Ovary (tissue), 7 donors: ENCODE measurements at regions not wholly inside any gene's neighbourhood (a gene's known extent, or its start where the extent isn't known, plus 50 kb on each side); places are given as distances from the start of the nearest gene placed in this dataset.

Experiments used
- DNase-seq, 5 donors: peaks; one replicate each; pipeline ENCODE4 v3.0.0-alpha.2; 2019 to 2020
- H3K27ac ChIP-seq, 2 donors: fragments of 200-600 bp; one replicate each; pipeline versions ENCODE4 v1.5.1 to v1.8.0; 2019 to 2022
- H3K27me3 ChIP-seq: fragments of 200-600 bp; one replicate; pipeline ENCODE4 v1.8.0; 2022
- H3K36me3 ChIP-seq: fragments of 200-600 bp; sonication (generic); one replicate; pipeline ENCODE4 v1.5.1; 2019
- H3K4me1 ChIP-seq: one replicate; pipeline ENCODE4 v1.8.1; 2013; ENCODE audit warnings: mild to moderate bottlenecking, moderate library complexity; ENCODE audit not compliant: insufficient read depth
- H3K4me3 ChIP-seq: fragments of 200-600 bp; sonication (generic); one replicate; pipeline ENCODE4 v1.5.1; 2017
- H3K9me3 ChIP-seq, 2 donors: fragments of 200-600 bp in 1 of 2; sonication (generic) in 1 of 2; one replicate each; pipeline versions ENCODE4 v1.5.1 to v1.8.1; 2013 to 2019; ENCODE audit warnings: mild to moderate bottlenecking in 1 of 2, moderate library complexity in 1 of 2
- EP300 ChIP-seq: sonication (generic); formaldehyde crosslinking; IDR thresholded peaks from one replicate; pipeline ENCODE4 v1.6.1; 2017; ENCODE audit warnings: antibody characterized with exemption
- POLR2A ChIP-seq: fragments of 450-650 bp; IDR thresholded peaks from one replicate; pipeline ENCODE4 v1.6.1; 2017; ENCODE audit warnings: antibody characterized with exemption, mild to moderate bottlenecking, moderate library complexity
- WGBS, 3 donors: extraction: QIAGEN DNeasy Blood & Tissue Kit in 1 of 3; methylation state at CpG; one replicate each; pipeline versions ENCODE4 v1.1.5 to v1.1.7; 2013 to 2017; 5-methylcytosine and 5-hydroxymethylcytosine counted together
- intact Hi-C, 4 donors: fragments of 100-400 bp; cut with DNase I; formaldehyde crosslinking; loops; one replicate each; pipeline versions ENCODE4 v1.11.0 to v1.15.1; 2022 to 2023
- TF ChIP-seq, protein P1 (sequence below), 3 donors: fragments of 450-650 bp in 2 of 3; fragments of 200-600 bp in 1 of 3; IDR thresholded peaks; one replicate each; pipeline versions ENCODE4 v1.5.1 to v1.8.0; 2016 to 2022; ENCODE audit warnings: antibody characterized with exemption in 3 of 3, mild to moderate bottlenecking in 1 of 3
- donor health status: DM: no; HTN: no; CAD: no; lungs with moderate emphysema.
- donor health status: DM: no; HTN: no; CAD: no.
- donor health status: Bipolar disorder and iron deficiency.
- donor health status: DM: no; HTN: no; CAD: no.
- donor health status: DM: yes; HTN: yes; CAD: no.

DNA sequence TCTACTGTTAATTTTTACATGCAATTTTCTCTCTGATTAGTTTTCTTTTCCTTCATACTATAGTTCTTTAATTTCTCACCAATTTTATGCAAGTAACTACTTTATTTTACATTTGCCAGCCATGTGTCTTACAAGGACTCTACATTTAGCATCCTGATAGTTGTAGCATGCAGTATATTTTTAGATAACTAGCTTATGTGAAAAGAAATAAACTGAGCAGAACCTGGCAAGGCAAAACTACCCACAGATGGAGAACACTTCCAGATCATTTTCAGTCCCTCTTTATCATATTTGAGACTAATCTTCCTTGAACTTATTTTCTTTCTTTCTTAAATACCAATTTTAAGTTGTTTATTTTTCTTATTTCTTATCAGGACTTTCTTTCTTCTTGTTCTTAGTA, 943.6 kb downstream of the LRFN5 start:
- no peaks in the 10 kb centered on the region for H3K4me1 ChIP-seq
- H3K36me3 ChIP-seq, result no peaks in the 10 kb centered on the region
- intact Hi-C loops, result no loop called here
- H3K27ac ChIP-seq, result no peak overlapping the region
- TF ChIP-seq EP300, result no peak
- TF ChIP-seq, protein P1, sequence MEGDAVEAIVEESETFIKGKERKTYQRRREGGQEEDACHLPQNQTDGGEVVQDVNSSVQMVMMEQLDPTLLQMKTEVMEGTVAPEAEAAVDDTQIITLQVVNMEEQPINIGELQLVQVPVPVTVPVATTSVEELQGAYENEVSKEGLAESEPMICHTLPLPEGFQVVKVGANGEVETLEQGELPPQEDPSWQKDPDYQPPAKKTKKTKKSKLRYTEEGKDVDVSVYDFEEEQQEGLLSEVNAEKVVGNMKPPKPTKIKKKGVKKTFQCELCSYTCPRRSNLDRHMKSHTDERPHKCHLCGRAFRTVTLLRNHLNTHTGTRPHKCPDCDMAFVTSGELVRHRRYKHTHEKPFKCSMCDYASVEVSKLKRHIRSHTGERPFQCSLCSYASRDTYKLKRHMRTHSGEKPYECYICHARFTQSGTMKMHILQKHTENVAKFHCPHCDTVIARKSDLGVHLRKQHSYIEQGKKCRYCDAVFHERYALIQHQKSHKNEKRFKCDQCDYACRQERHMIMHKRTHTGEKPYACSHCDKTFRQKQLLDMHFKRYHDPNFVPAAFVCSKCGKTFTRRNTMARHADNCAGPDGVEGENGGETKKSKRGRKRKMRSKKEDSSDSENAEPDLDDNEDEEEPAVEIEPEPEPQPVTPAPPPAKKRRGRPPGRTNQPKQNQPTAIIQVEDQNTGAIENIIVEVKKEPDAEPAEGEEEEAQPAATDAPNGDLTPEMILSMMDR (IDR thresholded peaks at IDR 0.05), result no peak
- H3K27me3 ChIP-seq, result no peaks in the 10 kb centered on the region
- DNase-seq, result no peak
- H3K9me3 ChIP-seq, result no peaks in the 10 kb centered on the region
- H3K4me3 ChIP-seq, result no peak overlapping the region

DNA sequence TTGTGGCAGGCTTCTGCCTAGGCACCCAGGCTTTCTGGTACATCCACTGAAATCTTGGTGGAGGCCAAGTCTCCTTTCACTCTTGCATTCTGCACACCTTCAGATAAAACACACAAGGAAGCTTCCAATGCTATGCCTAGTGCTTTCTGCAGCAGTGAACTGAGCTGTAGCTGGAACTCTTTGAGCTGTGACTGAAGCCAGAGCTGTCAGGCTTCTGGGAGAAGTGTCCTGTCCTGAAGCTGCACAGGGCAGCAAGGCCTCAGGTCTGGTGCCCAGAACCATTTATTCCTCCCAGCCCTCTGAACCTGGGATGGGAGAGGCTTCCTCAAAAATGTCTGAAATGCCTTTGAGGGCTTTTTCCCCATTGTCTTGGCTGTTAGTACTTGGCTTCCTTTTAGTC, 941.7 kb downstream of the LRFN5 start:
- H3K27ac ChIP-seq, result no peak overlapping the region
- no peaks in the 10 kb centered on the region for H3K27me3 ChIP-seq
- H3K36me3 ChIP-seq, result no peaks in the 10 kb centered on the region
- no peak overlapping the region for H3K4me3 ChIP-seq
- H3K4me1 ChIP-seq, result no peaks in the 10 kb centered on the region
- intact Hi-C loops, result no loop called here
- TF ChIP-seq POLR2A (no peak), EP300 (no peak)
- TF ChIP-seq, protein P1 (IDR thresholded peaks at IDR 0.05), result no peak
- no peaks in the 10 kb centered on the region for H3K9me3 ChIP-seq
- no peak for DNase-seq

DNA sequence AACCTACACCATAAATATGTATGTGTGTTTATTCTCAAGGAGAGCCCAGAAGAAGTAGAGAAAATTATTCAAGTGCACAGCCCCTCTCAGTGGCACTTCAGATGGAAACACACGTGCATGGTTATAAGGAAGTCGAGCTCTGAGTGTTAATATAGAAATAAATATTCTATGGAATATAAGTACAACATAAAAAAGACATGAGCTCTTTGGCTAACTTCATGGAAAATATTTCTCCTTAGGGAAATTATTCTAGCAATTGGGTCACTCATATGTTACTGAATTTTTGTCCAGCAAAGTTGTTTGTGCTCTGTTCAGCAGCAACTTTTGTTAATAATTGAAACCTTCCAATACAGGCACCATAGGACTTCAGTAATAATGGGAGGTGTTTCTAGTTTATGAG, 939.0 kb downstream of the LRFN5 start:
- no peaks in the 10 kb centered on the region for H3K4me1 ChIP-seq
- no peak for DNase-seq
- 66 to 82% (median 81%) methylated on average over 2 of the region's 2 CpGs for WGBS, 3 donors
- TF ChIP-seq, protein P1 (IDR thresholded peaks at IDR 0.05), result no peak
- TF ChIP-seq POLR2A, result no peak
- no peak for TF ChIP-seq EP300
- H3K9me3 ChIP-seq, result no peaks in the 10 kb centered on the region
- H3K4me3 ChIP-seq, result no peak overlapping the region
- intact Hi-C loops, result no loop called here
- H3K36me3 ChIP-seq, result no peaks in the 10 kb centered on the region
- no peak overlapping the region for H3K27ac ChIP-seq
- H3K27me3 ChIP-seq, result no peaks in the 10 kb centered on the region

DNA sequence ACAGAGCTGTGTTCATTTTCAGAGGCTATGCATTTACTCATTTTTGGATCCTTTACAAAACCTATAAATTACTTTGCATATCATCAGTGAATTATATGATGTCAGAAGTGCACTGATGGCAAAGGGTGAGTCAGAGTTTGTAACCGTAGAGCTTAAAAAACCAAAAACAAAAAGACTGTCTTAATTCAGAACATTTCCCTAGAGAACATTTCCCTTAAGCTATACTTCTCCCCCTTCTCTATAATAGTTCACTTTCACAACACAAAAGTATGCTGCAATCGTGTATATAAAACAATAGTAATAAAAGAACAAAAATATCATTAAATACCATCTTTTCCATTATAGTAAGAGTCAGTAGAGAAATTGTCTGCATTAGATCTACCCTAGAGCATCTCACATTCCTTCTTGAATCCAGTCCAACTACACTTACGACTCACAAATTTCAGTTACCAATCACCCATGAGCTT, 934.9 kb downstream of the LRFN5 start:
- no peak for DNase-seq
- Histone ChIP-seq H3K27ac (no peak overlapping the region), H3K9me3 (no peaks in the 10 kb centered on the region), H3K27me3 (no peaks in the 10 kb centered on the region), H3K36me3 (no peaks in the 10 kb centered on the region), H3K4me1 (no peaks in the 10 kb centered on the region), H3K4me3 (no peak overlapping the region)
- 59 to 62% (median 62%) methylated on average over 3 of the region's 3 CpGs for WGBS, 3 donors
- intact Hi-C loops, result no loop called here
- no peak for TF ChIP-seq POLR2A
- TF ChIP-seq, protein P1 (IDR thresholded peaks at IDR 0.05), result no peak
- TF ChIP-seq EP300, result no peak

DNA sequence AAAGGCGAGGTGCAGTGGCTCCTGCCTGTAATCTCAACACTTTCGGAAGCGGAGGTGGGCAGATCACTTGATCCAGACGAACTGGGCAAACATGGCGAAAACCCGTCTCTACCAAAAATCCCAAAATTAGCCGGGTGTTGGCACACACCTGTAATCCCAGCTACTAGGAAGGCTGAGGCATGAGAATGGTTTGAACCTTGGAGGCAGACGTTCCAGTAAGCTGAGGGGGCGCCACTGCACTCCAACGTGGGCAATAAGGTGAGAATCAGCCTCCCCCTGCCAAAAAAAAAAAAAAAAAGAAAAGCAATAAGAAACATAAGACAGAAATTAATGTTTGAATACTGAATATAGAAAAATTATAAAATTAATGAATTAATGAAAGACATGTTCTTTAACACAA, 928.7 kb downstream of the LRFN5 start:
- Histone ChIP-seq H3K27ac (no peak overlapping the region), H3K27me3 (no peaks in the 10 kb centered on the region), H3K36me3 (no peaks in the 10 kb centered on the region), H3K9me3 (no peaks in the 10 kb centered on the region), H3K4me1 (no peaks in the 10 kb centered on the region), H3K4me3 (no peak overlapping the region)
- WGBS, 3 donors, result 82 to 87% (median 84%) methylated on average over 10 of the region's 10 CpGs
- no peak for DNase-seq
- TF ChIP-seq, protein P1 (IDR thresholded peaks at IDR 0.05), result no peak
- TF ChIP-seq EP300, result no peak
- TF ChIP-seq POLR2A, result no peak
- intact Hi-C loops, result no loop called here
